DND-41 (cell line): ENCODE measurements at regions not wholly inside any gene's neighbourhood (a gene's known extent, or its start where the extent isn't known, plus 50 kb on each side); places are given as distances from the start of the nearest gene placed in this dataset.

Source experiments
- EZH2 ChIP-seq: IDR thresholded peaks from 3 replicates; pipeline ENCODE4 v1.6.1; 2012; ENCODE audit warnings: borderline replicate concordance, low read depth, mild to moderate bottlenecking, moderate library complexity, low read length, inconsistent platforms; ENCODE audit not compliant: severe bottlenecking
- TF ChIP-seq, protein P1 (sequence below): IDR thresholded peaks from 2 replicates; pipeline ENCODE4 v1.5.1; 2012; ENCODE audit warnings: borderline replicate concordance, low read length, moderate library complexity, mild to moderate bottlenecking; ENCODE audit not compliant: poor library complexity, severe bottlenecking; ENCODE audit errors: extremely low read depth

- TF ChIP-seq, protein P1, sequence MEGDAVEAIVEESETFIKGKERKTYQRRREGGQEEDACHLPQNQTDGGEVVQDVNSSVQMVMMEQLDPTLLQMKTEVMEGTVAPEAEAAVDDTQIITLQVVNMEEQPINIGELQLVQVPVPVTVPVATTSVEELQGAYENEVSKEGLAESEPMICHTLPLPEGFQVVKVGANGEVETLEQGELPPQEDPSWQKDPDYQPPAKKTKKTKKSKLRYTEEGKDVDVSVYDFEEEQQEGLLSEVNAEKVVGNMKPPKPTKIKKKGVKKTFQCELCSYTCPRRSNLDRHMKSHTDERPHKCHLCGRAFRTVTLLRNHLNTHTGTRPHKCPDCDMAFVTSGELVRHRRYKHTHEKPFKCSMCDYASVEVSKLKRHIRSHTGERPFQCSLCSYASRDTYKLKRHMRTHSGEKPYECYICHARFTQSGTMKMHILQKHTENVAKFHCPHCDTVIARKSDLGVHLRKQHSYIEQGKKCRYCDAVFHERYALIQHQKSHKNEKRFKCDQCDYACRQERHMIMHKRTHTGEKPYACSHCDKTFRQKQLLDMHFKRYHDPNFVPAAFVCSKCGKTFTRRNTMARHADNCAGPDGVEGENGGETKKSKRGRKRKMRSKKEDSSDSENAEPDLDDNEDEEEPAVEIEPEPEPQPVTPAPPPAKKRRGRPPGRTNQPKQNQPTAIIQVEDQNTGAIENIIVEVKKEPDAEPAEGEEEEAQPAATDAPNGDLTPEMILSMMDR: no peak
- no peak for TF ChIP-seq EZH2
Measured at GRCh38 chr4:165668694-165669093, 204.3 kb upstream of the TLL1 start.
